WI38 (cell line): ENCODE measurements at regions not wholly inside any gene's neighbourhood (a gene's known extent, or its start where the extent isn't known, plus 50 kb on each side); places are given as distances from the start of the nearest gene placed in this dataset.

Experiments
- H3K4me3 ChIP-seq: 2 replicates; pipeline ENCODE4 v1.5.1; 2011; ENCODE audit warnings: low read depth, mild to moderate bottlenecking, control low read depth, low read length
- CTCF ChIP-seq: IDR thresholded peaks from 2 replicates; pipeline ENCODE4 v1.5.1; 2012; ENCODE audit warnings: low read depth, mild to moderate bottlenecking, control low read depth, low read length

DNA sequence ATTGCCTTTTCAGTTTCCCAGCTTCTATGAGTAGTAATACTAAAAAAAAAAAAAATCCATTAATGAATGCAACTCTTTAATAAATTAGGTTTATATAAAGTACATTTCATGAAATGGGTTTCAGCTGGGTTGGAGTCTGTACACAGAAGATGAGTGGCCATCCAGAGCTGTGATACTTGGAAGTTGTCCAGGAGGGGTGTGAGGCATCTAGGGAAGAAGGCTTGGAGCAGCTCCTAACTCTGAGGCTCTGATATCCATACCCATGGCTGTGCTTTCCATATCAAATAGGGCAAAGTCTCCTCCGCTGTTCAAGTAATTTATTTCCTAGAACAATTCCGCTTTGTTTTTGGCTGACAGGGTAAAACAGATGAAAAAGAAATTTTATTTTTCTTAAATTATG is 423.3 kb upstream of the TENM3 start:
- TF ChIP-seq CTCF = no peak
- H3K4me3 ChIP-seq = no peak overlapping the region

DNA sequence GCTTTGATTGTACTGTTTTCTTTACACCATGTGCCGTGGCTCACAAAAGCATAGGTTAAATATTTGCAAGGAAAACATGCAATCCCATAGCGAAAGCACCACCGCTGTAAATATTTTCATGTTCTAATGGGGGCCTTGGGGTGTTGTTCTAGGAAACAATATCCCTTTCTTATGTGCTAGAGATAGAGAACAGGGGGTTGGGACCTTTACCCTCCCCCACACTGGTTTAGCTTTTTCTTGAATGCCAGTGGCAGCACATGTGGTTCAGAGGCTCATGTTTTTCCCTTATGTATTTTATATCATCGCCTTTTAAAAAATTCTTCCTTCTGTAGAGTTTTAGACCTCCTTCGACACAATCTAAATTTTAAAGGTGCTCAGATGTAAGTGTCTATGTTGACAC is 422.6 kb upstream of the TENM3 start:
- H3K4me3 ChIP-seq = no peak overlapping the region
- TF ChIP-seq CTCF = no peak

DNA sequence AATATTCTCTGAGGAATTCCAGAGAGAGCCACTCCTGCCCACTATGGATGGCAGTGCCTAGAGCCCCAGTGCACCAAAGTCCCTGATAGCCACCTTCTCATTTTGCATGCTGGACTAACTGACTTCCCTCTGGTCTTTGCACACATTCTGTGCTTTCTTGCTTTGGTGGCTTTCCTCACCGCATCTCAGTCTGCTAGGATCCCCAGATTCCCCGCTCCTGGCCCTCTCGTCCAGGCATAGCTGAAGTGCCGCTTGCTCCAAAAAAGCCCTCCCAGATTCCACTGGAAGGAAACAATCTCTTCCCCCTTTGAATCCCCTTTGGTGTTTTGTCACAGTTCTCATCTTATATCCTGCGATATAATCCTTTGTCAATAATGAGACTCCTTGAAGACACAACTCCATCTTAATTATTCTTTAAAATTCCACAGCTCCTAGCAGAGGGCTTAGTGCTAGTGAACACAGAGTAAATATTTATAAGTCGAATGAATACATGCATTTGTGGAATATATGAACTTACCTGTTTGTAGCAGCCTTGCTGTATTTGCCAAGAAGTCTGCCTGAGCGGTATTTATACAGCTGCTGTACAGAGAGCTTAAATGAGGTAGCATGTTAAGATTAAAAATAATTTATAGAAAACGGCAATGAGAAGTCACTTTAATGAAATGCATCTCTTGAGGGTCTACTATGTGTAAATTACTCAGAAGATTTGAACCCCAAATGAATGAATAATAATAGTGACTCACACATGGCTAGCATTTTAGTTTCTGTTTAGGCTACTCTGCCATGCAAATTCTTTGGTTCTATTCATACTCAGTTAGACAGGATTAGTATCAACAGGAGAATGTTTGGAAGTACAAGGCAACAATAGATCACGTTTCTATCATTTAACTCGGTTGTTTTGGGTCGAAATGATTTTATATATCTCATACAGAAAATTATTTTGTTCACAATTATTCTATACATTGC is 421.9 kb upstream of the TENM3 start:
- H3K4me3 ChIP-seq = no peak overlapping the region; the same call in 1 of the 2 replicates
- no peak for TF ChIP-seq CTCF

DNA sequence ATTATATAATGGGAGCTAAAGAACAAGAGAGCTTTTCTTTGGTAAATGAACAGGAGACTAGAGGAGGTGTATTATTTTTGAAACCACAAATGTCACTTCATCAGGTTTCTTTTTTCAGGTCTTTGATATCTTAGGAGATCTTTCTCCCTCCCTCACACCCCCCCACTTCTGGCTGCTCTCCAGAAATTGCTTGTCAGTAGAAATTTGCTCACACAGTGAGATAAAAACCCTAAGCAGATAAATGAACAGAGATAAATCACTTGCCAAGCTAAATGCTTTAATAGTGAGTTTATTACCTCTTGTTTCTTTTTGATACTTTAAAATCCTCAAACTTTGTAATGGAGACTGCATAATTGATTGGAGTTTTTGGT is 421.2 kb upstream of the TENM3 start:
- no peak overlapping the region; the same call in 1 of the 2 replicates for H3K4me3 ChIP-seq
- TF ChIP-seq CTCF = no peak

DNA sequence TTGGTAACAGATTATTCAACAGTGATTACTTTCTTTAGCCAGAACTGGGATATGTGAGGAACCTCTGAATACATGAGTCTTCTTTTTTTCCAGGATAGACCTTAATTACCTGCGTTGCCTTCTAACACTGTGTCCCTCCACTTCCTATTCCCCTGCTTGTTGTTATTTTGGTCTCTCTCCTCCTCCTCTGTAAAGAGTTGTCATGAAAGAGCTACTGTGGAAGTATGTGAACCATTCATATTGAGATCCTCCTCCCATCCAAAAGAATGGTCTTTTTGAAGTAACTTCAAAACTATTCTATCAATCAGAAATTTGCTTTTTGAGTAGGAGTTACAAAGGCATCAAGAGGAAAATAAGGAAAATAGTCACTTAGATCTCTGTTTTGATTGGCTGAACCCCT is 420.0 kb upstream of the TENM3 start:
- TF ChIP-seq CTCF = no peak
- H3K4me3 ChIP-seq = no peak overlapping the region

- H3K4me3 ChIP-seq = no peak overlapping the region
- TF ChIP-seq CTCF = no peak
These were observed 419.6 kb upstream of the TENM3 start for GRCh38 chr4:181823645-181824044.

DNA sequence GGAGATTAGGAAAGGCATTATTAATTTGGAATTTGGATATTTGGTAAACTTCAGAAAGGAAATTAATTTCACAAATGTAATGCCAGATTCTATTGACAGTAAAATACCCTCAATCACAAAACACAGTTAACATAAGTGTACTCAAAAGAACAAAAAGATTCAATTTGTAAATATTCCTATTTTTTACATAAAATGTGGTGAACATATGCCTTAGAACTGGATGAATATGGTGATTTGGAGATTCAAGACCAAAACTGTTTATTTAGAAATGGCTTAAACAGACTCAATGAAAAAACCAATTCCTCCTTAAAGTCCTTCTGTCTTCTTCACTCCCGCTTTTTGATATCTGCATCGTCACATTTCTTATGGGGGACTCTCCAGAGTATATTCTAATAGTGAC is 417.6 kb upstream of the TENM3 start:
- H3K4me3 ChIP-seq = no peak overlapping the region
- TF ChIP-seq CTCF = no peak
